WERI-Rb-1 (cell line): ENCODE measurements at regions not wholly inside any gene's neighbourhood (a gene's known extent, or its start where the extent isn't known, plus 50 kb on each side); places are given as distances from the start of the nearest gene placed in this dataset.

Experiments
- DNase-seq: peaks from one replicate; pipeline ENCODE4 v3.0.0-alpha.2; 2020
- H3K27ac ChIP-seq: fragments of 250-450 bp; sonication (Bioruptor Pico); 2 replicates; pipeline ENCODE4 v1.5.1; 2020; ENCODE audit warnings: mild to moderate bottlenecking, moderate library complexity
- H3K27me3 ChIP-seq: fragments of 250-450 bp; sonication (Bioruptor Pico); 2 replicates; pipeline ENCODE4 v1.5.1; 2021; ENCODE audit warnings: mild to moderate bottlenecking, low read depth, moderate library complexity; ENCODE audit not compliant: insufficient read depth, severe bottlenecking
- H3K36me3 ChIP-seq: fragments of 250-450 bp; sonication (Bioruptor Pico); 2 replicates; pipeline ENCODE4 v1.5.1; 2020; ENCODE audit warnings: mild to moderate bottlenecking, moderate library complexity
- H3K4me3 ChIP-seq: 2 replicates; pipeline ENCODE4 v1.5.1; 2011; ENCODE audit warnings: low read depth, mild to moderate bottlenecking, control low read depth, low read length
- H3K9me3 ChIP-seq: fragments of 250-450 bp; sonication (Bioruptor Pico); 2 replicates; pipeline ENCODE4 v1.5.1; 2021; ENCODE audit warnings: mild to moderate bottlenecking, moderate library complexity; ENCODE audit not compliant: severe bottlenecking
- CTCF ChIP-seq: IDR thresholded peaks from 2 replicates; pipeline ENCODE4 v1.5.1; 2011; ENCODE audit warnings: low read depth, mild to moderate bottlenecking, control low read depth, inconsistent platforms, low read length

GRCh38 chrX:69110116-69110530, 55.1 kb downstream of the PJA1 start:
- no peaks in the 10 kb centered on the region for H3K9me3 ChIP-seq
- TF ChIP-seq CTCF, result no peak
- H3K27me3 ChIP-seq, result no peaks in the 10 kb centered on the region
- DNase-seq, result no peak
- H3K27ac ChIP-seq, result no peak overlapping the region
- no peak overlapping the region for H3K4me3 ChIP-seq
- H3K36me3 ChIP-seq, result no peaks in the 10 kb centered on the region

- no peak for TF ChIP-seq CTCF
- H3K36me3 ChIP-seq, result no peaks in the 10 kb centered on the region
- no peak for DNase-seq
- H3K27me3 ChIP-seq, result no peaks in the 10 kb centered on the region
- H3K27ac ChIP-seq, result no peak overlapping the region
- H3K4me3 ChIP-seq, result no peak overlapping the region
- H3K9me3 ChIP-seq, result no peaks in the 10 kb centered on the region
These were observed 55.5 kb downstream of the PJA1 start for GRCh38 chrX:69109706-69110105.

GRCh38 chrX:69109036-69109663, 56.1 kb downstream of the PJA1 start:
- no peak overlapping the region for H3K4me3 ChIP-seq
- DNase-seq, result no peak
- no peaks in the 10 kb centered on the region for H3K36me3 ChIP-seq
- no peaks in the 10 kb centered on the region for H3K9me3 ChIP-seq
- H3K27ac ChIP-seq, result no peak overlapping the region
- H3K27me3 ChIP-seq, result no peaks in the 10 kb centered on the region
- TF ChIP-seq CTCF, result no peak

GRCh38 chrX:69107747-69108401, 57.4 kb downstream of the PJA1 start:
- Histone ChIP-seq H3K27me3 (no peaks in the 10 kb centered on the region), H3K27ac (no peak overlapping the region), H3K9me3 (no peaks in the 10 kb centered on the region), H3K4me3 (no peak overlapping the region), H3K36me3 (no peaks in the 10 kb centered on the region)
- DNase-seq, result no peak
- TF ChIP-seq CTCF, result no peak

GRCh38 chrX:69107231-69107739, 58.0 kb downstream of the PJA1 start:
- TF ChIP-seq CTCF, result no peak
- Histone ChIP-seq H3K27me3 (no peaks in the 10 kb centered on the region), H3K27ac (no peak overlapping the region)

More at GRCh38 chrX:69107231-69107739, 58.0 kb downstream of the PJA1 start:
- Histone ChIP-seq H3K4me3 (no peak overlapping the region), H3K36me3 (no peaks in the 10 kb centered on the region), H3K9me3 (no peaks in the 10 kb centered on the region)
- DNase-seq, result no peak
